HEK293T (cell line): ENCODE measurements at regions not wholly inside any gene's neighbourhood (a gene's known extent, or its start where the extent isn't known, plus 50 kb on each side); places are given as distances from the start of the nearest gene placed in this dataset.

ENCODE experiments used
- CTCF ChIA-PET: fragments of 350-600 bp; formaldehyde crosslinking; extraction: SDS; loops from one replicate; lab custom pipeline; 2021; ENCODE audit warnings: antibody characterized with exemption, inconsistent platforms; lab: Yijun Ruan, JAX
- POLR2A ChIA-PET: fragments of 350-600 bp; formaldehyde crosslinking; extraction: SDS; loops from one replicate; lab custom pipeline; 2020; ENCODE audit warnings: antibody characterized with exemption, inconsistent platforms; lab: Yijun Ruan, JAX
- DNase-seq: peaks from one replicate; pipeline ENCODE4 v3.0.0; 2012; ENCODE audit warnings: mixed read lengths; ENCODE audit errors: extremely low spot score
- ARNT ChIP-seq: fragments of 450-650 bp; IDR thresholded peaks from 2 replicates; pipeline ENCODE4 v1.6.1; 2017; ENCODE audit warnings: mild to moderate bottlenecking
- BHLHE40 ChIP-seq: fragments of 450-650 bp; IDR thresholded peaks from 2 replicates; pipeline ENCODE4 v1.6.1; 2016; ENCODE audit warnings: mild to moderate bottlenecking, moderate library complexity, borderline replicate concordance
- CTBP1 ChIP-seq: fragments of 450-650 bp; IDR thresholded peaks from 2 replicates; pipeline ENCODE4 v1.6.1; 2016; ENCODE audit warnings: borderline replicate concordance
- ELF4 ChIP-seq: fragments of 450-650 bp; IDR thresholded peaks from 2 replicates; pipeline ENCODE4 v1.6.1; 2017; ENCODE audit warnings: antibody characterized with exemption
- FOXA1 ChIP-seq: fragments of 450-650 bp; IDR thresholded peaks from 2 replicates; pipeline ENCODE4 v1.6.1; 2016; ENCODE audit warnings: mild to moderate bottlenecking
- FOXK2 ChIP-seq: fragments of 450-650 bp; IDR thresholded peaks from 2 replicates; pipeline ENCODE4 v1.6.1; 2016; ENCODE audit warnings: mild to moderate bottlenecking
- FOXM1 ChIP-seq: fragments of 450-650 bp; IDR thresholded peaks from 2 replicates; pipeline ENCODE4 v1.6.1; 2017; ENCODE audit warnings: mild to moderate bottlenecking, borderline replicate concordance
- HDGF ChIP-seq: fragments of 450-650 bp; IDR thresholded peaks from 2 replicates; pipeline ENCODE4 v1.6.1; 2017; ENCODE audit warnings: antibody characterized with exemption, borderline replicate concordance
- L3MBTL2 ChIP-seq: fragments of 450-650 bp; conservative IDR thresholded peaks from 2 replicates; pipeline ENCODE4 v1.6.1; 2016; ENCODE audit warnings: mild to moderate bottlenecking
- LEF1 ChIP-seq: fragments of 450-650 bp; IDR thresholded peaks from 2 replicates; pipeline ENCODE4 v1.6.1; 2017; ENCODE audit warnings: mild to moderate bottlenecking, borderline replicate concordance
- NFRKB ChIP-seq: fragments of 450-650 bp; IDR thresholded peaks from 2 replicates; pipeline ENCODE4 v1.6.1; 2016; ENCODE audit warnings: mild to moderate bottlenecking, moderate library complexity
- PKNOX1 ChIP-seq: fragments of 450-650 bp; IDR thresholded peaks from 2 replicates; pipeline ENCODE4 v1.6.1; 2016
- SP1 ChIP-seq: fragments of 450-650 bp; IDR thresholded peaks from 2 replicates; pipeline ENCODE4 v1.6.1; 2017
- SUZ12 ChIP-seq: fragments of 450-650 bp; IDR thresholded peaks from 2 replicates; pipeline ENCODE4 v1.6.1; 2016; ENCODE audit warnings: mild to moderate bottlenecking
- TARDBP ChIP-seq: fragments of 450-650 bp; IDR thresholded peaks from 2 replicates; pipeline ENCODE4 v1.6.1; 2016
- ZNF384 ChIP-seq: fragments of 450-650 bp; IDR thresholded peaks from 2 replicates; pipeline ENCODE4 v1.6.1; 2016

- DNase-seq, result no peak
- ChIA-PET POLR2A (no interaction called here), CTCF (interaction anchor here (1.0 kb wide), 1 partner anchor 66 kb away, joined by 3 read pairs; no protein-coding TSS in a partner anchor)
- no peak for TF ChIP-seq ELF4
- TF ChIP-seq ARNT, result no peak
- no peak for TF ChIP-seq FOXK2
- no peak for TF ChIP-seq CTBP1
These were observed 69.0 kb upstream of the NEK7 start for GRCh38 chr1:198087831-198088230.

GRCh38 chr1:198088360-198089071, 68.3 kb upstream of the NEK7 start:
- TF ChIP-seq BHLHE40, result no peak
- TF ChIP-seq NFRKB, result no peak
- no peak for TF ChIP-seq SUZ12
- TF ChIP-seq PKNOX1, result no peak
- no peak for TF ChIP-seq TARDBP
- no peak for TF ChIP-seq SP1
- TF ChIP-seq LEF1, result no peak
- TF ChIP-seq FOXM1, result no peak
- no peak for TF ChIP-seq ARNT
- TF ChIP-seq CTBP1, result no peak
- no peak for TF ChIP-seq ELF4
- peak; percentile 37 for DNase-seq
- CTCF ChIA-PET, result interaction anchor here (0.6 to 1.0 kb wide), 2 partner anchors 65 to 339 kb away, joined by 3 read pairs; no protein-coding TSS in a partner anchor
- POLR2A ChIA-PET, result no interaction called here

- ChIA-PET POLR2A (no interaction called here), CTCF (no interaction called here)
- TF ChIP-seq ARNT (no peak), ELF4 (no peak), NFRKB (no peak), SUZ12 (no peak), FOXM1 (no peak), HDGF (no peak), FOXA1 (no peak), CTBP1 (no peak), SP1 (no peak), PKNOX1 (no peak), FOXK2 (no peak)
- no peak for DNase-seq
These were observed 60.4 kb upstream of the NEK7 start for GRCh38 chr1:198096390-198096789.

- POLR2A ChIA-PET, result no interaction called here
- CTCF ChIA-PET, result no interaction called here
- DNase-seq, result no peak
- no peak for TF ChIP-seq ARNT
- TF ChIP-seq SP1, result no peak
- TF ChIP-seq FOXM1, result no peak
- TF ChIP-seq ELF4, result no peak
- TF ChIP-seq NFRKB, result no peak
- no peak for TF ChIP-seq L3MBTL2
- no peak for TF ChIP-seq BHLHE40
- TF ChIP-seq ZNF384, result no peak
- no peak for TF ChIP-seq LEF1
- no peak for TF ChIP-seq FOXK2
- TF ChIP-seq SUZ12, result no peak
- TF ChIP-seq HDGF, result no peak
- TF ChIP-seq TARDBP, result no peak
- TF ChIP-seq CTBP1, result no peak
- no peak for TF ChIP-seq FOXA1
- no peak for TF ChIP-seq PKNOX1
These were observed 57.0 kb upstream of the NEK7 start for GRCh38 chr1:198099755-198100154.

GRCh38 chr1:198101716-198102453, 54.9 kb upstream of the NEK7 start:
- POLR2A ChIA-PET, result no interaction called here
- TF ChIP-seq BHLHE40 (no peak), SP1 (no peak), FOXM1 (no peak), ELF4 (no peak), ARNT (no peak)
- DNase-seq, result no peak
- CTCF ChIA-PET, result interaction anchor here (0.5 kb wide), 1 partner anchor 1055 kb away, joined by 3 read pairs; no protein-coding TSS in a partner anchor

GRCh38 chr1:198102454-198102827, 54.4 kb upstream of the NEK7 start:
- DNase-seq, result no peak
- ChIA-PET POLR2A (no interaction called here), CTCF (no interaction called here)
- TF ChIP-seq FOXM1, result no peak
- TF ChIP-seq FOXA1, result no peak
- TF ChIP-seq HDGF, result no peak
- no peak for TF ChIP-seq NFRKB
- no peak for TF ChIP-seq PKNOX1
